ENCODE measurements at regions not wholly inside any gene's neighbourhood (a gene's known extent, or its start where the extent isn't known, plus 50 kb on each side); places are given as distances from the start of the nearest gene placed in this dataset.

DNA sequence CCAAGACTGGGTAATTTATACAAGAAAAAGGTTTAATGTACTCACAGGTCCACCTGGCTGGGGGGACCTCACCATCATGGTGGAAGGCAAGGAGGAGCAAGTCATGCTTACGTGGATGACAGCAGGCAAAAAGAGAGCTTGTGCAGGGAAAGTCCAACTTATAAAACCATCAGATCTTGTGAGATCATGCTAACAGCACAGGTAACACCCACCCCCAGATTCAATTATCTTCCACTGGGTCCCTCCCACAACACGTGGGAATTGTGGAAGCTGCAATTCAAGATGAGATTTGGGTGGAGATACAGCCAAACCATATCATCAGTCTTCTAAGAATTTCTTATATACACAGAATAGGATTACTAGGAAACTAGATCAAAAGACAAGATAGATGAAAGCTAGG, 555.6 kb downstream of the PRR16 start:
- CTCF ChIA-PET, result no interaction called here
- DNase-seq (ENCODE audit: extremely low spot score), result no peak
- TF ChIP-seq, protein P1, sequence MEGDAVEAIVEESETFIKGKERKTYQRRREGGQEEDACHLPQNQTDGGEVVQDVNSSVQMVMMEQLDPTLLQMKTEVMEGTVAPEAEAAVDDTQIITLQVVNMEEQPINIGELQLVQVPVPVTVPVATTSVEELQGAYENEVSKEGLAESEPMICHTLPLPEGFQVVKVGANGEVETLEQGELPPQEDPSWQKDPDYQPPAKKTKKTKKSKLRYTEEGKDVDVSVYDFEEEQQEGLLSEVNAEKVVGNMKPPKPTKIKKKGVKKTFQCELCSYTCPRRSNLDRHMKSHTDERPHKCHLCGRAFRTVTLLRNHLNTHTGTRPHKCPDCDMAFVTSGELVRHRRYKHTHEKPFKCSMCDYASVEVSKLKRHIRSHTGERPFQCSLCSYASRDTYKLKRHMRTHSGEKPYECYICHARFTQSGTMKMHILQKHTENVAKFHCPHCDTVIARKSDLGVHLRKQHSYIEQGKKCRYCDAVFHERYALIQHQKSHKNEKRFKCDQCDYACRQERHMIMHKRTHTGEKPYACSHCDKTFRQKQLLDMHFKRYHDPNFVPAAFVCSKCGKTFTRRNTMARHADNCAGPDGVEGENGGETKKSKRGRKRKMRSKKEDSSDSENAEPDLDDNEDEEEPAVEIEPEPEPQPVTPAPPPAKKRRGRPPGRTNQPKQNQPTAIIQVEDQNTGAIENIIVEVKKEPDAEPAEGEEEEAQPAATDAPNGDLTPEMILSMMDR (IDR thresholded peaks at IDR 0.05; ENCODE audit: control extremely low read depth, extremely low read depth, low read depth, missing control alignments), result no peak
- POLR2A ChIA-PET, result no interaction called here

DNA sequence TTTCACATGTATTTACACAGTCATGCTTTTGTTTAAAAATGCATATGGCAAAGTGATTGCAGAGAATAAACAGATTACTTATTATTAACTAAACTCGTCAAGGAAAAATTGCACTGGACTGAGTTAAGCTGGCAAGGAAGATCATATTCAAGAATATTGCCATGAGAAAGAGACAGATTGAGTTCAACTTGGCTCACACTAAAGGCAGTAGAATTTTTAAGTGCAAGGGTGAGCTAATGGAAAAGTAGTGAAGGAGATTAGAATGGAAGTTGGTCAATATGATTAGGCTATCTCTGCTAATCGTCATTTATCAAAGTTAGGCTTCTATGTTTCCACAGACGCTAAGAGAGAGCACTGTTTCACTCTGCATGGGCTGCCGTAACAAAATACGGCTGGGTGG, 557.6 kb downstream of the PRR16 start:
- ChIA-PET POLR2A (no interaction called here), CTCF (interaction anchor here (1.0 to 1.4 kb wide), 3 partner anchors 10 to 26 kb away, joined by 3 read pairs; no protein-coding TSS in a partner anchor)
- TF ChIP-seq, protein P1 (IDR thresholded peaks at IDR 0.05; ENCODE audit: control extremely low read depth, extremely low read depth, low read depth, missing control alignments), result no peak
- DNase-seq (ENCODE audit: extremely low spot score), result no peak

DNA sequence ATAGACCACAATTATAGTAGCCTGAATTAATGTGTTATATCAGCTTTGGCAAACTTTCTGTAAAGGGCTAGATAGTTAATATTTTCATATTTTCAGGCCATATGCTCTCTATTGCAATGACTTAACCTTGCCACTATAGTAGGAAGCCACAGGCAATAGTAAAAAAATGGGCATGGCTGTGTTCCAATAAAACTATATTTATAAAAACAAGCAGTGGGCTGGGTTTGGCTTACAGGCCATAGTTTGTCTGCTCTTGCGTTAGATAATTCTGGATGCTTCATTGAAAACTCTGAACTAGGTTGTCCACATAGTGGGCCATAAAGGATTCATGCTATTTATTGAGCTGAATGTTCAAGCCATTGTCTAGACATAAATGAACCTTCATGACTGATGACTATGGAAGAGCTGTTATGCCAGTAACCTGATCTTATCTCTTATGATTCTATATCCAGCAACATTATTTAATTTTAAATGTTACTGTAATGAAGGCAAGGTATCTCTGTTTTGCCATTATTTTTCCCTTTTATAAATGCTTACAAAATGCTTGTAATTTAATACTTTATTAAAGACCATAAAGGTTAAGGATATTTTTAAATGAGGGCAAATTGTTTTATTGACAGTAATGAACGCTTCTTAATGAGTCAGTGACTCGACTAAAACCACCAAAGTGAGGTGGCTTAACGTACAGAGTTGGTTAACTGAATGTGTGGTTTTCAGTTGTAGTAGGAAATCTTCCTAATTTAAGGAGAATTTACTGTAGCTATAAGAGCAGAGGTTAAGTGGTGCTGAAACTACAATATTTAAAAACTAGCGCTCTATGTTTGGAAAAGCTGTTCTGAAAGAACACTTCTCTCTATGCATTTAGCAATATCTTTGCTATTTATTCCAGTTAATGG, 560.6 kb downstream of the PRR16 start:
- DNase-seq (ENCODE audit: extremely low spot score), result no peak
- ChIA-PET CTCF (no interaction called here), POLR2A (no interaction called here)
- TF ChIP-seq, protein P1 (IDR thresholded peaks at IDR 0.05; ENCODE audit: control extremely low read depth, extremely low read depth, low read depth, missing control alignments), result no peak

DNA sequence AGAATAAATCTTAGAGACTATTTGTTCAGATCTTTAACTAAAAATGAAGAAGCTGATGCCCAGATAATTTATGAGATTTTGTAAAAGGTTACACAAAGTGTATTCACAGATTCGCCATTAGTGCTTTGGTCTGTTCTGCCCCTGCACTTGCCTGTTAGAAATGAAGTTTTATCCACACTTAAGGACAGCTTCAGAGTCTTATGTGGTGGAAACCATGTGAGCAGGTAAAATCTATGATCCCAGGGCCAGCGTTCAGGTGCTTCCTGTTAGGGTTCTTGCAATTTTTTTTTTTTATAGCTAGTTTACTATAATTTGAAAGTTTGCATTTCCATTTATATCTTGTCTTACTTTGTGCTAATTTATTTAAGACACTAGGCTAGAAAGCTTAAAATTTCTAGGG, 561.6 kb downstream of the PRR16 start:
- CTCF ChIA-PET, result interaction anchor here (0.7 to 0.8 kb wide), 2 partner anchors 8 to 78 kb away, joined by 3 read pairs; no protein-coding TSS in a partner anchor

DNA sequence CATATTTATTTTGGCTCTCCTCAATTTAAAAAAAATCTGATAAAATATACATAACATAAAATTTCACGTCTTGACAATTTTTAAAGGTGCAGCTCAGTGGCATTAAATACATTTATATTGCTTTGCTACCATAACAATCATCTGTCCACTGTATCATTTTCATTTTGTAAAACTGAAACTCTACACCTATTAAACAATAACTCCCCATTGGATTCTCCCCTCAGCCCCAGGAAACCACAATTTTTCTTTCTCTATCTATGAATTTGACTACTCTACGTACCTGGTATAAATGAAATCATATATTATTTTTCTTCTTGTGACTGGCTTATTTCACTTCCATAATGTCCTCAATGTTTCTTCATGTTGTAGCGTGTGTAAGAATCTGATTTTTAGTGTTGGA, 563.5 kb downstream of the PRR16 start:
- POLR2A ChIA-PET, result no interaction called here
- no peak for DNase-seq (ENCODE audit: extremely low spot score)
- CTCF ChIA-PET, result no interaction called here
- TF ChIP-seq, protein P1 (IDR thresholded peaks at IDR 0.05; ENCODE audit: control extremely low read depth, extremely low read depth, low read depth, missing control alignments), result no peak

More for the DNA sequence above, 561.6 kb downstream of the PRR16 start:
- no peak for DNase-seq (ENCODE audit: extremely low spot score)
- TF ChIP-seq, protein P1 (IDR thresholded peaks at IDR 0.05; ENCODE audit: control extremely low read depth, extremely low read depth, low read depth, missing control alignments), result no peak
- POLR2A ChIA-PET, result no interaction called here

DNA sequence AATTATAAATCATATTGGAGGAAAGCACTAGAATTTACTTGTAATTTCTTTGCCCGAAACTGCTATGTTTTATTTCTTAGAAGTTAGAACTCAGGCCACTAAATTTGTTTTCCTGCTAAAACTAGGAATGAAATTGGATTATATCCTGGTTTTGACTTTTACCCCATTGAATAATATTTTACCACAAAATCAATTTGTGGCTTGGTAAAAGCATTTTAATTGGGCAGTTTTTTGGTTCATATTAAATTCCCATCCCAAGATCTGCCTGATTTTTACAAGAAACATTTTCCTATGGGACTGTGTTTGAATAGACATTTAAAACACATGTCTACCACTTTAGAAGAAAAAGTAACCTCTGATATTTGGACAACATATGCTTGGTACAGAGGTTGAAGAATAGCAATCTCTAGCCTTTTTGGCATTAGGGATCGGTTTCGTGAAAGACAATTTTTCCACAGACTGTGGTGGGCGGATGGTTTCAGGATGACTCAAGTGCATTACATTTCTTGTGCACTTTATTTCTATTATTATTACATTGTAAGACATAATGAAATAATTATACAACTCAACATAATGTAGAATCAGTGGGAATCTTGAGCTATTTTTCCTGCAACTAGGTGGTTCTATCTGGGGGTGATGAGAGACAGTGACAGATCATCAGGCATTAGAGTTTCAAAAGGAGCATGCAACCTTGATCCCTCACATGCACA, 565.6 kb downstream of the PRR16 start:
- CTCF ChIA-PET, result no interaction called here
- TF ChIP-seq, protein P1 (IDR thresholded peaks at IDR 0.05; ENCODE audit: control extremely low read depth, extremely low read depth, low read depth, missing control alignments), result no peak
- POLR2A ChIA-PET, result no interaction called here
- DNase-seq (ENCODE audit: extremely low spot score), result no peak

All from GM10248 (cell line).